Lung microvascular endothelial cell (primary cell): ENCODE measurements at regions not wholly inside any gene's neighbourhood (a gene's known extent, or its start where the extent isn't known, plus 50 kb on each side); places are given as distances from the start of the nearest gene placed in this dataset.

Source experiments
- DNase-seq, 2 donors: peaks; one replicate each; pipeline versions ENCODE4 v3.0.0 to v3.0.0-alpha.2; 2010; ENCODE audit warnings: low read depth in 2 of 2

- no peak for DNase-seq
Observed at GRCh38 chr6:88558981-88559380, 392.8 kb upstream of the CNR1 start.

DNA sequence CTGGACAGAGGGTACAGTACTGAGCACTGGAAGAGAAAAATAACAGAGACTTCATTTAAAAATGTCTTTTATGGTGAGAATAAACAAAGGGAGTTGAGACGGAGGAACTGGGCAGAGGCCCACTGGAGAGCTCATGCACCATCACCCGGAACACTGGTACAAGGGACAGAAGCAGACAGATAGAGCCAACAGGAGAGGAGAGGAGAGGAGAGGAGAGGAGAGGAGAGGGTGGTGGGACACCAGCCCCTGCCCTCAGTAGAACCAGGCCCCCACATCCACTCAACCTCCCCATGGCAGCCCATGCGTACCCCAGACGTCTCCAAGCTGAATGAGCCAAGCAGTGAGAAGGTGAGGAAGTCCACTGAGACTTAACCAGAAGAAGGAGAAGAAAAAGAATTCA is 390.5 kb upstream of the CNR1 start:
- no peak for DNase-seq

DNA sequence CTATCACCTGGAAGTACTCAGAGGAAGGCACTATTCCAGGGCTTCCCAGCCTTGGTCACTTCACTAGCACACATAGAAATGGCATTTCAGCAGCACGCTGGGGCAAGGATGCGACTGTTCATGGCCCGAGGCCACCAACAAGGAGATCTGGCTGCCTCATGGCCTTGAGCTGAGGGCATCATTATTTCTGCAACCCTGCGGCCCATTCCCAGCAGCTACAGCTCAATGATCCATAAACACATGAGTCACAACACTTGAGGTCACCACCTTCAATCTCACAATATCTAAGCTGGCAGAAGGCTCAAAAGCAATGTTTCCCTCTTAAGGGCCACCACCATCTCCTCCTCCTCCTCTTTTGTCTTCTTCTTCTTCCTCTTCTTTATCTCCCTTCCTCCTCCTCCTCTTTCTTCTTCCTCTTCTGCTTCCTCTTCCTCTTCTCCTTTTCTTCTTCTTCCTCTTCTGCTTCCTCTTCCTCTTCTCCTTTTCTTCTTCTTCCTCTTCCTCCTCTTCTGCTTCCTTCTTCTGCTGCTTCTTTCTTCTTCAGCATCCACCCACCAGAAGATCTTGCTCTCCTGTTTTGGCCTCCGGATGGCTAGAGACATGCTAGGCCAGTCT is 382.9 kb upstream of the CNR1 start:
- DNase-seq = no peak

DNA sequence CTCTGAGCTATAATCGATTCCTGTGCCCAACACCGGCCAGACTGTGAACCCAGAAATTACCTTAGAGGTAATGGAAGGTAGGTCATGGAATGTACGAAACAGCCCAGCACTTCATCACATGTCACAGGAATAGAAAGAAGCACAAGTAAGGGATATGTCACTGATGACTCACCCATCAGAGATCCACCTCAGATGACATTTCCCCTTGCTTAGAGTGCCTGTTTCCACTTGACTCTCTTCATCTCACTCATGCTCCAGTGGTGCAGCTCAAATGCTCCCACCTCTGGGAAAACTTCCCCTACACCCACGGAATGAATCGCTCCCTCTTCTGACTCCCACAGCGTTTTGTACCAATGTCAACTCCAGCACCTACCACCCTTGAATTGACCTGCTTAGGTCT is 381.6 kb upstream of the CNR1 start:
- DNase-seq = no peak

- DNase-seq = no peak
Observed at GRCh38 chr6:88545991-88546390, 379.8 kb upstream of the CNR1 start.

DNA sequence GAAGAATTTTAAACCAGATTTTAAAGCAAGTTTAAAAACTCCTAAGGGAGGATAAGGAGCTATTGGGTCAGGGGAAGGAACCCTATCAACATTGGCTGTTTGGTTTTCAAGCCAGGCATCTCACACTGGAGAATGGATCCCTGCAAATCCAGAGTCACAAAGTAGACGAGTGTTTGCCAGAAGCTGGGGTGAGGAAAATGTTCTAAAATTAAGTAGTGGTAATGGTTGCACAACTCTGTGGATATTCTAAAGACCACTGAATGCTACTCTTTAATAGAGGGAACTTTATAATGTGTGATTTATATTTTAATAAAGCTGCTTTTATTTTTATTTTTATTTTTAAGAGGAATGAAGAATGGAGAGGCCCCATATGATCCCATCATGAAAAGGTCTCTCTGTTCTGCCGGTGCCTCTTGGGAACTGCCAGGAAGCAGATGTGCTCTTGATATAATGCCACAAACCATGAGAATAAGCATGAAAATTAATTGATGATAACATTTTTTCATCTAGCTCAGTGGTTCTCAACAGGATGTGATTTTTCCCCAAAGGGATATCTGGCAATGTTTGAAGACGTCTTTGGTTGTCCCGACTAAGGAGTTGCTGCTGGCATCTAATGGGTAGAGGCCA is 379.0 kb upstream of the CNR1 start:
- DNase-seq = no peak

DNA sequence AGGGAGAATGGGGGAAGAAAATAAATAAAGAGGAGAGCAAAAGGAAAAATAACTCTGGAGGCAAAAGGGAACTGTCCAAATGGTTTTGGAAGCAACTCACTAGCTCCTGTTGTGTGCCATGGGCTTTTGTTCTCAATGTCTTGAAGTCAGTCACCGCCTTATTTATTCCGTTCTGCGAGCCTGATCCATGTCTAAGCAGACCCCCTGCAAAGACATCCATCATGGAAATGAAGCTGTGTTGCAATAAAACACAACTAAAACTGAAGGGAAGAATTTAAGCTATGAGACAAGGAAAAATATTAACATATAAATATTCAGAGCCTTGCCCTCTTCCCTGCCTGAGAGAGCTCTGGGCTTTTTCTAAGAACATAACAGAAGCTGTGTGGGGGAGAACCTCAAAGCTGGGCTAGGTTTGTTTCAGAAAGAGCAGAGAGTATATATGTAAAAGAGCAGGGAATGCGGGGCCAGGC is 373.2 kb upstream of the CNR1 start:
- DNase-seq = no peak

- no peak for DNase-seq
Observed at GRCh38 chr6:88538840-88539239, 372.7 kb upstream of the CNR1 start.

DNA sequence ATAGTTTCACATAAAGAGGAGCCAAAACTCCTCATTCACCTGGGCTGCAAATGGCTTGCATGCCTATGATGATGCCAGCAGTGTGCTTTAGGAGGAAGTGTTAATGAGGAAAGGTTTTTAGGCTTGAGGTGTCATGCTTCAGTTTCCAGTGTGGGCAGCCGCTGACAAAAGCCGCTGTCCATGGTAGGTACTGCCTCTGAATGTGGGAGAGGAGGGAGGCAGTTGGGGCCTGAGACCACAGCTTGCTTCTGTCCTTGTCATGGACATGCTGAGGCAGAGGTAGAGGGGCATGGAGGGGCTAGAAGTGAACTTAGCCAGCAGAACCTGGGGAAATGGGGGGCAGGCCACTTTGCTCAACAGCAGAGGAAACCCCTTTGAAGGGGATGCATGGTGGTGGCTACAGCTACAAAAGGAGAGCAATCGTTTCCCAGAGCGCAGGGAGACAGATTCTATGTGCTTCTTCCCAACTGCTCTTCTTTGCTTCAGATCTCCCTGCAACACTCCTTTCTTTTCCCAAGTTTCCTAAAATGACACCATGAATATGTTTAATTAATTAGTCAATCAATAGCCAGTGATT is 372.1 kb upstream of the CNR1 start:
- DNase-seq = peak; percentile 15 to 24

- DNase-seq = no peak
Observed at GRCh38 chr6:88536071-88536625, 370.0 kb upstream of the CNR1 start.

- no peak for DNase-seq
Observed at GRCh38 chr6:88535306-88535705, 369.2 kb upstream of the CNR1 start.

GRCh38 chr6:88532241-88532860 is 366.2 kb upstream of the CNR1 start:
- no peak for DNase-seq

- DNase-seq = no peak
Observed at GRCh38 chr6:88529726-88530125, 363.6 kb upstream of the CNR1 start.

DNA sequence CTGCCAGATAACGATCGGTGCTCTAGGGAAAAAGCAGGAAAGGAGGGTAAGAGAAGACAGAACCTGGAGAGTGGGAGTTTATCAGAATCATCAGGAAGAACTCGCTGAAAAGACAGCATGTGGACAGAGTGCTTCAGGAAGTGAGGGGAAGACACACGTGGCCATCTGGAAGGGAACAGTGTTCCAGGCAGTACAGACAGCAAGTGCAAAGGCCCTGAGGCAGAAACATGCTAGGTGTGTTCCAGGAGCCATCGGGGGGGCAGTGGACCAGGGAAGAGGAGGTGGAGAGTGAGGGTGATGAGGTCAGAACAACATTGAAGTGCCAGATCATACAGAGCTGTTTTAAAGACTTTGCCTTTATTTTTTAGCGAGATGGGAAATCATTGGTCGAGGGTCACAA is 354.3 kb upstream of the CNR1 start:
- DNase-seq = no peak

DNA sequence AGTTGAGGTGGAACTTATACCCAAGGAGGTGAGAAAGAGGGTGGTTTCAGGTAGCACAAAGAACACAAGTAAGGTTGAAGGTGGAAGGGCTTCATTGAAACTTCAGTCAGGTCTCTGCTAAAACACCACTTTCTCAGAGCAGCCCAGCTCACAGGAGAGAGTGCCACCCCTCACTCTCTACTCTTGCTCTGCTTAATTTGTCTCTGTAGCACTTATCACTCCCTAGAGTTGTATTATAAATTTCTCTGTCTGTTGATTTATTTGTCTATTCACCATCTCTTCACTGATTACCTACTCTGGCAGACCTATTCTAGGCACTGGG is 353.8 kb upstream of the CNR1 start:
- no peak for DNase-seq

GRCh38 chr6:88519301-88520016 is 353.3 kb upstream of the CNR1 start:
- no peak for DNase-seq

- DNase-seq = no peak
Observed at GRCh38 chr6:88517737-88518136, 351.6 kb upstream of the CNR1 start.

- DNase-seq = no peak
Observed at GRCh38 chr6:88513920-88514319, 347.8 kb upstream of the CNR1 start.

DNA sequence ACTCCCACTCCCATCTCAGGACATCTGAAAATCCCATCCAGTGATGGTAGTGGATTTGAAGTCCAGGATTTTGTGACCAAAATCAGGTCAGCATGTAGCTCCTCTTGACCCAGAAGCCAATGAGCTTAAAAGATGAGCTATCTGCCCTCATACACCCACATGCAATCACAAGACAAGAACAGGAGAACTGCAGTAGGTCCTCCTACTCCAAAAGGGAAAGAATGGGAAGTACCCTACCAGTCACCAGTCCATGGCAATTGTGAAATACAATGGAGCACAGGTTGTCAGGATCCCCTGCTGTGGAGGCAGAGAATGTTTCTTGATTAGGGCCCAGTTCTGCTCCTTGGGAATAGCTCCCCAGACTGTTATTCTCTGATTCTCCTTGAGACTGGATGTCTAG is 347.3 kb upstream of the CNR1 start:
- no peak for DNase-seq

- DNase-seq = no peak
Observed at GRCh38 chr6:88512951-88513350, 346.8 kb upstream of the CNR1 start.

DNA sequence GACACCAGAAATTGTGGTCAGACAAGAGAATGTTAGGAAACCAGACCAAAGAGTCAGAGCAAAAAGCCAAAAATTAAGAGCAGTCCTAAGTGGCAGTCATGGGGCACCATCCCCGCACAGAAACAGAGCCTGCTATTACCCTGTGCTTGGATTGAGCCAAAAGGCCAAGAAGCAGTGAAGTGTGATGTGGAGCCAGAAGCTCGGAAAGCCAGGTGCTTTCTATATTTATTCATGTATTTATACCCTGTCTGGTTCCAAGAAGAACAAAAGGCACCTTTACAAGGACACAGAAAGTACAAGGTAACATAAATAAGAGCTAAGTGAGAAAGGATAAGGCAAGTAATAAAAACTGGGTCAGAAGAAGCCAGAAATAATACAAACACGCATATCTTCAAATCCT is 336.2 kb upstream of the CNR1 start:
- no peak for DNase-seq
